K562 (cell line): ENCODE measurements at regions not wholly inside any gene's neighbourhood (a gene's known extent, or its start where the extent isn't known, plus 50 kb on each side); places are given as distances from the start of the nearest gene placed in this dataset.

Experiments used
- CHD7 ChIP-seq: fragments of 200-600 bp; sonication (generic); IDR thresholded peaks from one replicate; pipeline ENCODE4 v1.6.1; 2012; ENCODE audit warnings: mild to moderate bottlenecking, low read depth, low read length, inconsistent platforms
- CREB3L1 ChIP-seq: fragments of 450-650 bp; IDR thresholded peaks from 2 replicates; pipeline ENCODE4 v1.6.1; 2014; ENCODE audit warnings: low read depth, mild to moderate bottlenecking, moderate library complexity, borderline replicate concordance
- ETV5 ChIP-seq: sonication (generic); formaldehyde crosslinking; IDR thresholded peaks from 2 replicates; pipeline ENCODE4 v1.4.0; 2020; ENCODE audit warnings: low read depth, mild to moderate bottlenecking, missing genetic modification reagents
- HNRNPUL1 ChIP-seq: fragments of 200-400 bp; formaldehyde crosslinking; IDR thresholded peaks from 2 replicates; pipeline ENCODE4 v1.6.1; 2017; ENCODE audit warnings: low read length
- POLR3G ChIP-seq: IDR thresholded peaks from 2 replicates; pipeline ENCODE4 v1.6.1; 2011; ENCODE audit not compliant: insufficient read length, insufficient replicate concordance; ENCODE audit errors: extremely low read depth
- RBBP5 ChIP-seq: fragments of 200-600 bp; sonication (generic); IDR thresholded peaks from 2 replicates; pipeline ENCODE4 v1.6.1; 2012; ENCODE audit warnings: borderline replicate concordance, mild to moderate bottlenecking, low read length, control low read depth, inconsistent platforms; ENCODE audit not compliant: insufficient read depth, poor library complexity, severe bottlenecking
- THRB ChIP-seq: fragments of 450-650 bp; formaldehyde crosslinking; conservative IDR thresholded peaks from 2 replicates; pipeline ENCODE4 v1.4.0; 2022; ENCODE audit warnings: mild to moderate bottlenecking, missing genetic modification characterization
- ZNF3 ChIP-seq: fragments of 250-450 bp; sonication (Bioruptor Pico); IDR thresholded peaks from 2 replicates; pipeline ENCODE4 v1.5.0; 2021; ENCODE audit warnings: mild to moderate bottlenecking, moderate library complexity
- ZNF589 ChIP-seq: fragments of 200-800 bp; sonication (Bioruptor generic); IDR thresholded peaks from 2 replicates; pipeline ENCODE4 v1.6.1; 2016; ENCODE audit warnings: low read depth, missing genetic modification characterization, missing compliant biosample characterization

- no peak for TF ChIP-seq RBBP5
- TF ChIP-seq THRB (CRISPR knock-in tag): no peak
- no peak for TF ChIP-seq CREB3L1
- TF ChIP-seq ZNF589 (CRISPR knock-in tag): no peak
- TF ChIP-seq HNRNPUL1: no peak
- no peak for TF ChIP-seq CHD7
- TF ChIP-seq ETV5 (CRISPR knock-in tag): no peak
- no peak for TF ChIP-seq ZNF3 (CRISPR knock-in tag)
- TF ChIP-seq POLR3G: no peak
These were observed 114.8 kb downstream of the TBXT start (continued) for GRCh38 chr6:166052837-166053236.
